Astrocyte of the hippocampus (primary cell): ENCODE measurements at regions not wholly inside any gene's neighbourhood (a gene's known extent, or its start where the extent isn't known, plus 50 kb on each side); places are given as distances from the start of the nearest gene placed in this dataset.

ENCODE experiments used
- DNase-seq: peaks from one replicate; pipeline ENCODE4 v3.0.0; 2011; ENCODE audit warnings: low read depth, low spot score

DNA sequence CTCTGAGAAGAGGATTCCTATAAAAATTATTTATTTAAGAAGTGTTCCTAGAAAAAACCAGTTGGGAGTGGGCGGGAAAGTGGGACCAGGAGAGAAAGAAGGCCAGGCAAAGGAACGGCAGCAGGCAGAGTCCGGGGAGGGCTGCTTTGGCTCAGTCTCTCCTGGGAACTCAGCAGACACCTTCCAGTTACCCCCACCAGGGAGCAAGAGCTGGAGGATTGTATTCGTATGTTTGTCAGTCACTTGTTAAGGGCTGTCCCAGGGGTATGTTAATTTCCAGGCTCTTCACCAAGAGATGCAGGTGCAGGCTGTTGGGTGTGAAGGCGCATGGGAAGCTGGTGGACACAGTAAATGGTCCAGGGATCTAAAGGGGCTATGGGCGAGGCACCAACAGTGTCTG, 53.0 kb upstream of the CHD6 start:
- no peak for DNase-seq

GRCh38 chr20:41670631-41671030, 52.5 kb upstream of the CHD6 start:
- no peak for DNase-seq

DNA sequence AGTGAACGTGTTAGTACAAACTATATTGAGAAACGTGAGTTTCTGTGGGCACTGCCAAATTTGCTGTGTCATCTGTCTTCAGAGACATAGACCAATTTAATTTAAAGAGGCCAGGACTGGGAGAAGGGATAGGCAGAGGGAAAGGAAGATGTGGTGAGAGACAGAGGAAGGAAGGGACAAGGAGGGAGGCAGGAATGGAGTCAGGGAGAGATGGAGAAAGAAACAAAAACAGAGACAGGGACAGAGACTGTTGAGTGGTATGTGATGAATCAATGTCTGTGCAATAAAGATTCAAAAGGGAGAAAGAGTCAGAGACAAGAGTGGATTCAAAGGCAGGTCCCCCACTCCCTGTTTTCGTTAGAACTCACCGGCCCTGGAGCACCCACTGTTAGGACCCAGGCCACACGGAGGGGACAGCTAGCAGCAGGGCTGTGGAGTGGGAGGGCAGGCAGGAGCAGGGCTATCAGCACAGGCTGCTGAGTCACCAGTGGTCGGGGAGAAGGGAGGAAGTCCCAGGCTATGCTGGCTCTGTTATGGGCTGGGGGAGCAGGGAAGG, 51.6 kb upstream of the CHD6 start:
- no peak for DNase-seq

- no peak for DNase-seq
These were observed 50.0 kb upstream of the CHD6 start for GRCh38 chr20:41668057-41668749.
